GM23338 (cell line): ENCODE measurements at regions not wholly inside any gene's neighbourhood (a gene's known extent, or its start where the extent isn't known, plus 50 kb on each side); places are given as distances from the start of the nearest gene placed in this dataset.

Experiments
- ATAC-seq: fragments of 200-7000 bp; cut with Tn5 transposase; 3 replicates; pipeline ENCODE4 v1.9.1; 2020
- DNase-seq: peaks from one replicate; pipeline ENCODE4 v3.0.0-alpha.2; 2015; ENCODE audit warnings: low spot score
- H2AFZ ChIP-seq: fragments of 200-600 bp; sonication (generic); 2 replicates; pipeline ENCODE4 v1.8.0; 2016; ENCODE audit warnings: antibody characterized with exemption, mild to moderate bottlenecking, moderate library complexity
- H3F3A ChIP-seq: fragments of 200-600 bp; sonication (generic); replicated peaks from 2 replicates; pipeline ENCODE4 v1.8.0; 2017; ENCODE audit warnings: antibody characterized with exemption, mixed run types, low read depth
- H3K27ac ChIP-seq: fragments of 200-600 bp; sonication (generic); 2 replicates; pipeline ENCODE4 v1.6.1; 2016; ENCODE audit warnings: low read depth
- H3K27me3 ChIP-seq: fragments of 200-600 bp; sonication (generic); 2 replicates; pipeline ENCODE4 v1.8.0; 2016; ENCODE audit warnings: mild to moderate bottlenecking, mixed run types, moderate library complexity; ENCODE audit not compliant: insufficient read depth
- H3K36me3 ChIP-seq: fragments of 200-600 bp; sonication (generic); 2 replicates; pipeline ENCODE4 v1.8.0; 2016; ENCODE audit warnings: mild to moderate bottlenecking; ENCODE audit not compliant: insufficient read depth
- H3K4me1 ChIP-seq: fragments of 200-600 bp; sonication (generic); 2 replicates; pipeline ENCODE4 v1.8.0; 2016; ENCODE audit warnings: mild to moderate bottlenecking, moderate library complexity; ENCODE audit not compliant: insufficient read depth
- H3K4me2 ChIP-seq: fragments of 200-600 bp; sonication (generic); 2 replicates; pipeline ENCODE4 v1.7.1; 2017; ENCODE audit warnings: mixed run types
- H3K4me3 ChIP-seq: fragments of 200-600 bp; sonication (generic); 2 replicates; pipeline ENCODE4 v1.6.1; 2016; ENCODE audit warnings: mixed run types
- H3K79me2 ChIP-seq: fragments of 200-600 bp; sonication (generic); replicated peaks from 2 replicates; pipeline ENCODE4 v1.8.0; 2017; ENCODE audit warnings: mild to moderate bottlenecking; ENCODE audit not compliant: insufficient read depth
- H3K9me2 ChIP-seq: fragments of 200-600 bp; sonication (generic); 2 replicates; pipeline ENCODE4 v1.8.0; 2017; ENCODE audit not compliant: insufficient read depth
- H4K20me1 ChIP-seq: fragments of 200-600 bp; sonication (generic); replicated peaks from 2 replicates; pipeline ENCODE4 v1.8.0; 2017; ENCODE audit warnings: mild to moderate bottlenecking; ENCODE audit not compliant: insufficient read depth
- H3K27ac Mint-ChIP-seq: 2 replicates; pipeline ENCODE4 v1.8.0; 2020; ENCODE audit warnings: inconsistent platforms, mild to moderate bottlenecking, moderate library complexity, mixed read lengths
- H3K27me3 Mint-ChIP-seq: 3 replicates; pipeline ENCODE4 v1.8.0; 2022; ENCODE audit warnings: low read depth, mild to moderate bottlenecking, moderate library complexity, mixed read lengths, inconsistent platforms; ENCODE audit not compliant: insufficient read depth, poor library complexity
- H3K36me3 Mint-ChIP-seq: 3 replicates; pipeline ENCODE4 v1.8.0; 2021; ENCODE audit warnings: low read depth, mild to moderate bottlenecking, inconsistent platforms, moderate library complexity, mixed read lengths
- H3K4me1 Mint-ChIP-seq: 3 replicates; pipeline ENCODE4 v1.8.0; 2020; ENCODE audit warnings: mild to moderate bottlenecking, inconsistent platforms, mixed read lengths
- H3K4me3 Mint-ChIP-seq: 3 replicates; pipeline ENCODE4 v1.8.0; 2021; ENCODE audit warnings: moderate library complexity, mild to moderate bottlenecking, inconsistent platforms, mixed read lengths
- H3K9me3 Mint-ChIP-seq: 3 replicates; pipeline ENCODE4 v1.8.0; 2020; ENCODE audit warnings: moderate library complexity, mild to moderate bottlenecking, inconsistent platforms, mixed read lengths
- CREB1 ChIP-seq: fragments of 250-450 bp; sonication (Bioruptor Pico); IDR thresholded peaks from 2 replicates; pipeline ENCODE4 v1.5.0; 2020; ENCODE audit warnings: low read depth, mild to moderate bottlenecking, moderate library complexity
- EZH2 ChIP-seq: fragments of 200-600 bp; sonication (generic); IDR thresholded peaks from one replicate; pipeline ENCODE4 v1.8.0; 2017; ENCODE audit warnings: antibody characterized with exemption, mild to moderate bottlenecking, low read depth; ENCODE audit not compliant: unreplicated experiment
- EZH2phosphoT487 ChIP-seq: fragments of 200-600 bp; sonication (generic); IDR thresholded peaks from one replicate; pipeline ENCODE4 v1.8.1; 2018; ENCODE audit warnings: antibody characterized with exemption; ENCODE audit not compliant: unreplicated experiment
- JUNB ChIP-seq: IDR thresholded peaks from one replicate; pipeline ENCODE4 v1.6.1; 2016; ENCODE audit warnings: antibody characterized with exemption; ENCODE audit not compliant: unreplicated experiment
- NANOG ChIP-seq: IDR thresholded peaks from 2 replicates; pipeline ENCODE4 v1.6.1; 2016; ENCODE audit warnings: antibody characterized with exemption, borderline replicate concordance
- POLR2AphosphoS5 ChIP-seq: IDR thresholded peaks from 2 replicates; pipeline ENCODE4 v1.6.1; 2016; ENCODE audit warnings: antibody characterized with exemption, low read depth
- STAT1 ChIP-seq: IDR thresholded peaks from one replicate; pipeline ENCODE4 v1.6.1; 2016; ENCODE audit warnings: antibody characterized with exemption; ENCODE audit not compliant: unreplicated experiment
- ZNF114 ChIP-seq: fragments of 250-450 bp; sonication (Bioruptor Pico); IDR thresholded peaks from 2 replicates; pipeline ENCODE4 v1.5.0; 2020; ENCODE audit warnings: mild to moderate bottlenecking, moderate library complexity
- ZNF331 ChIP-seq: fragments of 250-450 bp; sonication (Bioruptor Pico); IDR thresholded peaks from 2 replicates; pipeline ENCODE4 v1.5.0; 2020; ENCODE audit warnings: low read depth, mild to moderate bottlenecking, moderate library complexity
- TF ChIP-seq, protein P1 (sequence below): IDR thresholded peaks from one replicate; pipeline ENCODE4 v1.6.1; 2018; ENCODE audit warnings: antibody characterized with exemption; ENCODE audit not compliant: unreplicated experiment
- TF ChIP-seq, protein P2 (sequence below), 2 experiments: fragments of 200-600 bp in 1 of 2; sonication (generic) in 1 of 2; conservative IDR thresholded peaks; 2 replicates each; pipeline versions ENCODE4 v1.5.1 to v1.6.1; 2016 to 2017; ENCODE audit warnings: antibody characterized with exemption in 2 of 2, low read depth in 2 of 2, mild to moderate bottlenecking in 2 of 2, moderate library complexity in 1 of 2
- TF ChIP-seq, protein P3 (sequence below): IDR thresholded peaks from 2 replicates; pipeline ENCODE4 v1.6.1; 2016; ENCODE audit warnings: antibody characterized with exemption
- TF ChIP-seq, protein P4 (sequence below): fragments of 250-450 bp; sonication (Bioruptor Pico); IDR thresholded peaks from 2 replicates; pipeline ENCODE4 v1.5.0; 2020; ENCODE audit warnings: mild to moderate bottlenecking, moderate library complexity

DNA sequence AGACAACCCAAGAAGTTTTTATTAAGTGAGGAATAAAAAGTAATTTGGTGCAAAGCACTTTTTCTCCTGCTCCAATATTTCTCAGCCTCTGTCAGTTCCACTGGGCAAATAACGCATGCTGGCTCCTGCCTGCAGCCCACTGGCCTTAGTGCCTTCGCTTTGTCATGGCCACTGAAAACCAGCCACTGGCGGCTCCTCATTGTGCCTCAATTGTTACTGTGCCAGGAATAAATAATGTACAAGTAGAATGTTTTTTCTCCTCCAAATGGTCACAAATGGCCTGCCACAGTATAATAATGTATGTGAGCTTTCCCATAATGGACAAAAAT is 267.1 kb downstream of the ACTR3 start:
- Histone ChIP-seq H2AFZ (no peak overlapping the region), H3K4me3 (no peak overlapping the region), H3K36me3 (0 out of 2 replicates have a peak, but pooled peaks cover 4% of the 10 kb centered on the region), H3F3A (no peaks in the 10 kb centered on the region), H3K4me2 (no peak overlapping the region), H3K4me1 (no peaks in the 10 kb centered on the region), H3K27ac (no peak overlapping the region), H3K9me2 (no peaks in the 10 kb centered on the region), H3K27me3 (no peaks in the 10 kb centered on the region), H3K79me2 (no peaks in the 10 kb centered on the region), H4K20me1 (no peaks in the 10 kb centered on the region)
- DNase-seq (no peak), ATAC-seq (no peak)
- H3K27me3 Mint-ChIP-seq, result no peaks in the 10 kb centered on the region
- H3K4me1 Mint-ChIP-seq, result no peaks in the 10 kb centered on the region
- H3K9me3 Mint-ChIP-seq, result peaks cover 29% of the 10 kb centered on the region
- TF ChIP-seq, protein P1, sequence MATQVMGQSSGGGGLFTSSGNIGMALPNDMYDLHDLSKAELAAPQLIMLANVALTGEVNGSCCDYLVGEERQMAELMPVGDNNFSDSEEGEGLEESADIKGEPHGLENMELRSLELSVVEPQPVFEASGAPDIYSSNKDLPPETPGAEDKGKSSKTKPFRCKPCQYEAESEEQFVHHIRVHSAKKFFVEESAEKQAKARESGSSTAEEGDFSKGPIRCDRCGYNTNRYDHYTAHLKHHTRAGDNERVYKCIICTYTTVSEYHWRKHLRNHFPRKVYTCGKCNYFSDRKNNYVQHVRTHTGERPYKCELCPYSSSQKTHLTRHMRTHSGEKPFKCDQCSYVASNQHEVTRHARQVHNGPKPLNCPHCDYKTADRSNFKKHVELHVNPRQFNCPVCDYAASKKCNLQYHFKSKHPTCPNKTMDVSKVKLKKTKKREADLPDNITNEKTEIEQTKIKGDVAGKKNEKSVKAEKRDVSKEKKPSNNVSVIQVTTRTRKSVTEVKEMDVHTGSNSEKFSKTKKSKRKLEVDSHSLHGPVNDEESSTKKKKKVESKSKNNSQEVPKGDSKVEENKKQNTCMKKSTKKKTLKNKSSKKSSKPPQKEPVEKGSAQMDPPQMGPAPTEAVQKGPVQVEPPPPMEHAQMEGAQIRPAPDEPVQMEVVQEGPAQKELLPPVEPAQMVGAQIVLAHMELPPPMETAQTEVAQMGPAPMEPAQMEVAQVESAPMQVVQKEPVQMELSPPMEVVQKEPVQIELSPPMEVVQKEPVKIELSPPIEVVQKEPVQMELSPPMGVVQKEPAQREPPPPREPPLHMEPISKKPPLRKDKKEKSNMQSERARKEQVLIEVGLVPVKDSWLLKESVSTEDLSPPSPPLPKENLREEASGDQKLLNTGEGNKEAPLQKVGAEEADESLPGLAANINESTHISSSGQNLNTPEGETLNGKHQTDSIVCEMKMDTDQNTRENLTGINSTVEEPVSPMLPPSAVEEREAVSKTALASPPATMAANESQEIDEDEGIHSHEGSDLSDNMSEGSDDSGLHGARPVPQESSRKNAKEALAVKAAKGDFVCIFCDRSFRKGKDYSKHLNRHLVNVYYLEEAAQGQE, result no peak
- no peak for TF ChIP-seq EZH2
- no peak for TF ChIP-seq CREB1
- TF ChIP-seq EZH2phosphoT487, result no peak
- no peak for TF ChIP-seq NANOG
- no peak for TF ChIP-seq STAT1
- no peak for TF ChIP-seq ZNF114 (CRISPR knock-in tag)
- no peak for TF ChIP-seq ZNF331
- TF ChIP-seq, protein P2, sequence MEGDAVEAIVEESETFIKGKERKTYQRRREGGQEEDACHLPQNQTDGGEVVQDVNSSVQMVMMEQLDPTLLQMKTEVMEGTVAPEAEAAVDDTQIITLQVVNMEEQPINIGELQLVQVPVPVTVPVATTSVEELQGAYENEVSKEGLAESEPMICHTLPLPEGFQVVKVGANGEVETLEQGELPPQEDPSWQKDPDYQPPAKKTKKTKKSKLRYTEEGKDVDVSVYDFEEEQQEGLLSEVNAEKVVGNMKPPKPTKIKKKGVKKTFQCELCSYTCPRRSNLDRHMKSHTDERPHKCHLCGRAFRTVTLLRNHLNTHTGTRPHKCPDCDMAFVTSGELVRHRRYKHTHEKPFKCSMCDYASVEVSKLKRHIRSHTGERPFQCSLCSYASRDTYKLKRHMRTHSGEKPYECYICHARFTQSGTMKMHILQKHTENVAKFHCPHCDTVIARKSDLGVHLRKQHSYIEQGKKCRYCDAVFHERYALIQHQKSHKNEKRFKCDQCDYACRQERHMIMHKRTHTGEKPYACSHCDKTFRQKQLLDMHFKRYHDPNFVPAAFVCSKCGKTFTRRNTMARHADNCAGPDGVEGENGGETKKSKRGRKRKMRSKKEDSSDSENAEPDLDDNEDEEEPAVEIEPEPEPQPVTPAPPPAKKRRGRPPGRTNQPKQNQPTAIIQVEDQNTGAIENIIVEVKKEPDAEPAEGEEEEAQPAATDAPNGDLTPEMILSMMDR (conservative IDR thresholded peaks at IDR 0.05; ENCODE audit: low read depth in 2 of 2), result no peak
- TF ChIP-seq JUNB, result no peak
- TF ChIP-seq, protein P3, sequence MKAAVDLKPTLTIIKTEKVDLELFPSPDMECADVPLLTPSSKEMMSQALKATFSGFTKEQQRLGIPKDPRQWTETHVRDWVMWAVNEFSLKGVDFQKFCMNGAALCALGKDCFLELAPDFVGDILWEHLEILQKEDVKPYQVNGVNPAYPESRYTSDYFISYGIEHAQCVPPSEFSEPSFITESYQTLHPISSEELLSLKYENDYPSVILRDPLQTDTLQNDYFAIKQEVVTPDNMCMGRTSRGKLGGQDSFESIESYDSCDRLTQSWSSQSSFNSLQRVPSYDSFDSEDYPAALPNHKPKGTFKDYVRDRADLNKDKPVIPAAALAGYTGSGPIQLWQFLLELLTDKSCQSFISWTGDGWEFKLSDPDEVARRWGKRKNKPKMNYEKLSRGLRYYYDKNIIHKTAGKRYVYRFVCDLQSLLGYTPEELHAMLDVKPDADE, result no peak
- no peak for TF ChIP-seq POLR2AphosphoS5
- TF ChIP-seq, protein P4, sequence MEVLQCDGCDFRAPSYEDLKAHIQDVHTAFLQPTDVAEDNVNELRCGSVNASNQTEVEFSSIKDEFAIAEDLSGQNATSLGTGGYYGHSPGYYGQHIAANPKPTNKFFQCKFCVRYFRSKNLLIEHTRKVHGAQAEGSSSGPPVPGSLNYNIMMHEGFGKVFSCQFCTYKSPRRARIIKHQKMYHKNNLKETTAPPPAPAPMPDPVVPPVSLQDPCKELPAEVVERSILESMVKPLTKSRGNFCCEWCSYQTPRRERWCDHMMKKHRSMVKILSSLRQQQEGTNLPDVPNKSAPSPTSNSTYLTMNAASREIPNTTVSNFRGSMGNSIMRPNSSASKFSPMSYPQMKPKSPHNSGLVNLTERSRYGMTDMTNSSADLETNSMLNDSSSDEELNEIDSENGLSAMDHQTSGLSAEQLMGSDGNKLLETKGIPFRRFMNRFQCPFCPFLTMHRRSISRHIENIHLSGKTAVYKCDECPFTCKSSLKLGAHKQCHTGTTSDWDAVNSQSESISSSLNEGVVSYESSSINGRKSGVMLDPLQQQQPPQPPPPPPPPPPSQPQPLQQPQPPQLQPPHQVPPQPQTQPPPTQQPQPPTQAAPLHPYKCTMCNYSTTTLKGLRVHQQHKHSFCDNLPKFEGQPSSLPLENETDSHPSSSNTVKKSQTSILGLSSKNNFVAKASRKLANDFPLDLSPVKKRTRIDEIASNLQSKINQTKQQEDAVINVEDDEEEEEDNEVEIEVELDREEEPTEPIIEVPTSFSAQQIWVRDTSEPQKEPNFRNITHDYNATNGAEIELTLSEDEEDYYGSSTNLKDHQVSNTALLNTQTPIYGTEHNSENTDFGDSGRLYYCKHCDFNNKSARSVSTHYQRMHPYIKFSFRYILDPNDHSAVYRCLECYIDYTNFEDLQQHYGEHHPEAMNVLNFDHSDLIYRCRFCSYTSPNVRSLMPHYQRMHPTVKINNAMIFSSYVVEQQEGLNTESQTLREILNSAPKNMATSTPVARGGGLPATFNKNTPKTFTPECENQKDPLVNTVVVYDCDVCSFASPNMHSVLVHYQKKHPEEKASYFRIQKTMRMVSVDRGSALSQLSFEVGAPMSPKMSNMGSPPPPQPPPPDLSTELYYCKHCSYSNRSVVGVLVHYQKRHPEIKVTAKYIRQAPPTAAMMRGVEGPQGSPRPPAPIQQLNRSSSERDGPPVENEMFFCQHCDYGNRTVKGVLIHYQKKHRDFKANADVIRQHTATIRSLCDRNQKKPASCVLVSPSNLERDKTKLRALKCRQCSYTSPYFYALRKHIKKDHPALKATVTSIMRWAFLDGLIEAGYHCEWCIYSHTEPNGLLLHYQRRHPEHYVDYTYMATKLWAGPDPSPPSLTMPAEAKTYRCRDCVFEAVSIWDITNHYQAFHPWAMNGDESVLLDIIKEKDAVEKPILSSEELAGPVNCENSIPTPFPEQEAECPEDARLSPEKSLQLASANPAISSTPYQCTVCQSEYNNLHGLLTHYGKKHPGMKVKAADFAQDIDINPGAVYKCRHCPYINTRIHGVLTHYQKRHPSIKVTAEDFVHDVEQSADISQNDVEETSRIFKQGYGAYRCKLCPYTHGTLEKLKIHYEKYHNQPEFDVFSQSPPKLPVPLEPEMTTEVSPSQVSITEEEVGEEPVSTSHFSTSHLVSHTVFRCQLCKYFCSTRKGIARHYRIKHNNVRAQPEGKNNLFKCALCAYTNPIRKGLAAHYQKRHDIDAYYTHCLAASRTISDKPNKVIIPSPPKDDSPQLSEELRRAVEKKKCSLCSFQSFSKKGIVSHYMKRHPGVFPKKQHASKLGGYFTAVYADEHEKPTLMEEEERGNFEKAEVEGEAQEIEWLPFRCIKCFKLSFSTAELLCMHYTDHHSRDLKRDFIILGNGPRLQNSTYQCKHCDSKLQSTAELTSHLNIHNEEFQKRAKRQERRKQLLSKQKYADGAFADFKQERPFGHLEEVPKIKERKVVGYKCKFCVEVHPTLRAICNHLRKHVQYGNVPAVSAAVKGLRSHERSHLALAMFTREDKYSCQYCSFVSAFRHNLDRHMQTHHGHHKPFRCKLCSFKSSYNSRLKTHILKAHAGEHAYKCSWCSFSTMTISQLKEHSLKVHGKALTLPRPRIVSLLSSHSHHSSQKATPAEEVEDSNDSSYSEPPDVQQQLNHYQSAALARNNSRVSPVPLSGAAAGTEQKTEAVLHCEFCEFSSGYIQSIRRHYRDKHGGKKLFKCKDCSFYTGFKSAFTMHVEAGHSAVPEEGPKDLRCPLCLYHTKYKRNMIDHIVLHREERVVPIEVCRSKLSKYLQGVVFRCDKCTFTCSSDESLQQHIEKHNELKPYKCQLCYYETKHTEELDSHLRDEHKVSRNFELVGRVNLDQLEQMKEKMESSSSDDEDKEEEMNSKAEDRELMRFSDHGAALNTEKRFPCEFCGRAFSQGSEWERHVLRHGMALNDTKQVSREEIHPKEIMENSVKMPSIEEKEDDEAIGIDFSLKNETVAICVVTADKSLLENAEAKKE (CRISPR knock-in tag), result no peak
- no peak overlapping the region for H3K4me3 Mint-ChIP-seq
- no peak overlapping the region for H3K27ac Mint-ChIP-seq
- no peaks in the 10 kb centered on the region; the same call in 2 of the 3 replicates for H3K36me3 Mint-ChIP-seq
